K562 (cell line): ENCODE measurements at regions not wholly inside any gene's neighbourhood (a gene's known extent, or its start where the extent isn't known, plus 50 kb on each side); places are given as distances from the start of the nearest gene placed in this dataset.

Experiments used
- CHD4 ChIP-seq: fragments of 200-600 bp; sonication (generic); IDR thresholded peaks from 3 replicates; pipeline ENCODE4 v1.6.1; 2012; ENCODE audit warnings: low read depth, mild to moderate bottlenecking, mixed read lengths, low read length, inconsistent platforms; ENCODE audit not compliant: insufficient read depth, insufficient replicate concordance, poor library complexity, severe bottlenecking
- E2F3 ChIP-seq: fragments of 250-450 bp; sonication (Bioruptor Pico); IDR thresholded peaks from 2 replicates; pipeline ENCODE4 v1.4.0; 2020; ENCODE audit warnings: mild to moderate bottlenecking
- MEF2D ChIP-seq: conservative IDR thresholded peaks from 2 replicates; pipeline ENCODE4 v1.6.1; 2016; ENCODE audit warnings: low read depth, missing genetic modification characterization, missing compliant biosample characterization
- MTF1 ChIP-seq: fragments of 250-450 bp; sonication (Bioruptor Pico); IDR thresholded peaks from 2 replicates; pipeline ENCODE4 v1.9.0; 2021; ENCODE audit warnings: moderate library complexity, mild to moderate bottlenecking, inconsistent platforms, borderline replicate concordance
- NCOR1 ChIP-seq: fragments of 450-650 bp; IDR thresholded peaks from 2 replicates; pipeline ENCODE4 v1.6.1; 2016; ENCODE audit warnings: mild to moderate bottlenecking, moderate library complexity
- NR2C1 ChIP-seq, 2 experiments: fragments of 450-650 bp; IDR thresholded peaks; 2 replicates each; pipeline ENCODE4 v1.6.1; 2017; ENCODE audit warnings: mild to moderate bottlenecking in 2 of 2, antibody characterized with exemption in 1 of 2, inconsistent platforms in 1 of 2, missing compliant biosample characterization in 1 of 2, missing genetic modification characterization in 1 of 2
- PYGO2 ChIP-seq: fragments of 450-650 bp; IDR thresholded peaks from 2 replicates; pipeline ENCODE4 v1.6.1; 2016; ENCODE audit warnings: mild to moderate bottlenecking, missing genetic modification characterization, moderate library complexity, missing compliant biosample characterization
- SOX6 ChIP-seq: fragments of 450-650 bp; IDR thresholded peaks from 2 replicates; pipeline ENCODE4 v1.6.1; 2014; ENCODE audit warnings: mild to moderate bottlenecking
- STAT5B ChIP-seq: fragments of 250-450 bp; sonication (Bioruptor Pico); IDR thresholded peaks from 2 replicates; pipeline ENCODE4 v1.8.0; 2021; ENCODE audit warnings: mild to moderate bottlenecking, inconsistent platforms
- TCFL5 ChIP-seq: fragments of 250-450 bp; sonication (Bioruptor Pico); conservative IDR thresholded peaks from 2 replicates; pipeline ENCODE4 v1.6.1; 2021; ENCODE audit warnings: mild to moderate bottlenecking, moderate library complexity, matching md5 sums
- ZNF239 ChIP-seq: fragments of 250-450 bp; sonication (Bioruptor Pico); IDR thresholded peaks from 2 replicates; pipeline ENCODE4 v1.4.0; 2020; ENCODE audit warnings: mild to moderate bottlenecking
- ZNF57 ChIP-seq: fragments of 450-650 bp; formaldehyde crosslinking; IDR thresholded peaks from 2 replicates; pipeline ENCODE4 v1.4.0; 2020; ENCODE audit warnings: mild to moderate bottlenecking, moderate library complexity
- ZNF584 ChIP-seq: fragments of 200-800 bp; sonication (Bioruptor generic); IDR thresholded peaks from 2 replicates; pipeline ENCODE4 v1.6.1; 2016; ENCODE audit warnings: low read depth, mild to moderate bottlenecking, missing genetic modification characterization, missing compliant biosample characterization
- TF ChIP-seq, protein P1 (sequence below), 2 experiments: IDR thresholded peaks in 1 of 2; conservative IDR thresholded peaks in 1 of 2; 2 replicates each; pipeline ENCODE4 v1.6.1; 2016; ENCODE audit warnings: low read depth in 2 of 2, mild to moderate bottlenecking in 1 of 2, missing compliant biosample characterization in 1 of 2, missing genetic modification characterization in 1 of 2, moderate library complexity in 1 of 2
- TF ChIP-seq, protein P2 (sequence below): fragments of 450-650 bp; IDR thresholded peaks from 2 replicates; pipeline ENCODE4 v1.6.1; 2018; ENCODE audit not compliant: partially characterized antibody
- TF ChIP-seq, protein P3 (sequence below): fragments of 450-650 bp; formaldehyde crosslinking; IDR thresholded peaks from 2 replicates; pipeline ENCODE4 v1.4.0; 2020; ENCODE audit warnings: mild to moderate bottlenecking, moderate library complexity
- TF ChIP-seq, protein P4 (sequence below): fragments of 250-450 bp; sonication (Bioruptor Pico); IDR thresholded peaks from 2 replicates; pipeline ENCODE4 v1.5.0; 2020; ENCODE audit warnings: mild to moderate bottlenecking

DNA sequence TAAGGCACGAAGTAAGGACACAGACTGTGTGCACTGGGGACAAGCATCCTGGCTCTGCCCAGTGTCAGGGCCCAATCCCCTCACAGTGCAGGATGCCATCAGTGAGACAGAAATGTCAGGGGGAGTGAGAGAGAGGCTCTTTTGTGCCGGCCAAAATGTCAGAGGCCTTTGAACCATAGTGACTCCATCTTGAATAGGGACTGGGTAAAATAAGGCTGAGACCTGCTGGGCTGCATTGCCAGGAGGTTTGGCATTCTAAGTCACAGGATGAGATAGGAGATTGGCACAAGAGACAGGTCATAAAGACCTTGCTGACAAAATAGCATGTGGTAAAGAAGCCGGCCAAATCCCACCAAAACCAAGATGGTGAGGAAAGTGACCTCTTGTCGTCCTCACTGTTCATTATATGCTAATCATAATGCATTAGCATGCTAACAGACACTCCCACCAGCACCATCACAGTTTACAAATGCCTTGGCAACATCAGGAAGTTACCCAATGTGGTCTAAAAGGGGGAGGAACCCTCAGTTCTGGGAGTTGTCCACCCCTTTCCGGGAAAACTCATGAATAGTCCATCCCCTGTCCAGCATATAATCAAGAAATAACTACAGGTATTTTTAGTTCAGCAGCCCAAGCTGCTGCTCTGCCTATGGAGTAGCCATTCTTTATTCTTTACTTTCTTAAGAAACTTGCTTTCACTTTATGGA lies 337.4 kb downstream of the LPIN1 start (continued):
- peak; percentile 82; the same call in 1 of the 2 replicates for TF ChIP-seq ZNF584 (CRISPR knock-in tag)
- no peak for TF ChIP-seq CHD4
- TF ChIP-seq STAT5B (CRISPR knock-in tag), result peak; percentile 57; the same call in 1 of the 2 replicates
- peak; percentile 50; the same call in 1 of the 2 replicates for TF ChIP-seq SOX6
- TF ChIP-seq MTF1 (CRISPR knock-in tag), result peak; percentile 47; the same call in 1 of the 2 replicates
- TF ChIP-seq ZNF239, result peak; percentile 80
- TF ChIP-seq NCOR1, result no peak
- TF ChIP-seq, protein P1, sequence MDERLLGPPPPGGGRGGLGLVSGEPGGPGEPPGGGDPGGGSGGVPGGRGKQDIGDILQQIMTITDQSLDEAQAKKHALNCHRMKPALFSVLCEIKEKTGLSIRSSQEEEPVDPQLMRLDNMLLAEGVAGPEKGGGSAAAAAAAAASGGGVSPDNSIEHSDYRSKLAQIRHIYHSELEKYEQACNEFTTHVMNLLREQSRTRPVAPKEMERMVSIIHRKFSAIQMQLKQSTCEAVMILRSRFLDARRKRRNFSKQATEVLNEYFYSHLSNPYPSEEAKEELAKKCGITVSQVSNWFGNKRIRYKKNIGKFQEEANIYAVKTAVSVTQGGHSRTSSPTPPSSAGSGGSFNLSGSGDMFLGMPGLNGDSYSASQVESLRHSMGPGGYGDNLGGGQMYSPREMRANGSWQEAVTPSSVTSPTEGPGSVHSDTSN (CRISPR knock-in tag; IDR thresholded peaks at IDR 0.05; ENCODE audit: low read depth), result no peak
- TF ChIP-seq, protein P1 (tag; conservative IDR thresholded peaks at IDR 0.05; ENCODE audit: low read depth), result peak; percentile 54
- TF ChIP-seq TCFL5 (CRISPR knock-in tag), result peak; percentile 77
- TF ChIP-seq, protein P2, sequence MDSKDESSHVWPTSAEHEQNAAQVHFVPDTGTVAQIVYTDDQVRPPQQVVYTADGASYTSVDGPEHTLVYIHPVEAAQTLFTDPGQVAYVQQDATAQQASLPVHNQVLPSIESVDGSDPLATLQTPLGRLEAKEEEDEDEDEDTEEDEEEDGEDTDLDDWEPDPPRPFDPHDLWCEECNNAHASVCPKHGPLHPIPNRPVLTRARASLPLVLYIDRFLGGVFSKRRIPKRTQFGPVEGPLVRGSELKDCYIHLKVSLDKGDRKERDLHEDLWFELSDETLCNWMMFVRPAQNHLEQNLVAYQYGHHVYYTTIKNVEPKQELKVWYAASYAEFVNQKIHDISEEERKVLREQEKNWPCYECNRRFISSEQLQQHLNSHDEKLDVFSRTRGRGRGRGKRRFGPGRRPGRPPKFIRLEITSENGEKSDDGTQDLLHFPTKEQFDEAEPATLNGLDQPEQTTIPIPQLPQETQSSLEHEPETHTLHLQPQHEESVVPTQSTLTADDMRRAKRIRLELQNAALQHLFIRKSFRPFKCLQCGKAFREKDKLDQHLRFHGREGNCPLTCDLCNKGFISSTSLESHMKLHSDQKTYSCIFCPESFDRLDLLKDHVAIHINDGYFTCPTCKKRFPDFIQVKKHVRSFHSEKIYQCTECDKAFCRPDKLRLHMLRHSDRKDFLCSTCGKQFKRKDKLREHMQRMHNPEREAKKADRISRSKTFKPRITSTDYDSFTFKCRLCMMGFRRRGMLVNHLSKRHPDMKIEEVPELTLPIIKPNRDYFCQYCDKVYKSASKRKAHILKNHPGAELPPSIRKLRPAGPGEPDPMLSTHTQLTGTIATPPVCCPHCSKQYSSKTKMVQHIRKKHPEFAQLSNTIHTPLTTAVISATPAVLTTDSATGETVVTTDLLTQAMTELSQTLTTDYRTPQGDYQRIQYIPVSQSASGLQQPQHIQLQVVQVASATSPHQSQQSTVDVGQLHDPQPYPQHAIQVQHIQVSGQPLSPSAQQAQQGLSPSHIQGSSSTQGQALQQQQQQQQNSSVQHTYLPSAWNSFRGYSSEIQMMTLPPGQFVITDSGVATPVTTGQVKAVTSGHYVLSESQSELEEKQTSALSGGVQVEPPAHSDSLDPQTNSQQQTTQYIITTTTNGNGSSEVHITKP, result peak; percentile 45
- no peak for TF ChIP-seq NR2C1 (IDR thresholded peaks at IDR 0.05)
- peak; percentile 82 for TF ChIP-seq NR2C1 (tag; IDR thresholded peaks at IDR 0.05)
- TF ChIP-seq MEF2D (tag), result peak; percentile 93
- TF ChIP-seq ZNF57 (CRISPR knock-in tag), result peak; percentile 72; the same call in 1 of the 2 replicates
- TF ChIP-seq, protein P3, sequence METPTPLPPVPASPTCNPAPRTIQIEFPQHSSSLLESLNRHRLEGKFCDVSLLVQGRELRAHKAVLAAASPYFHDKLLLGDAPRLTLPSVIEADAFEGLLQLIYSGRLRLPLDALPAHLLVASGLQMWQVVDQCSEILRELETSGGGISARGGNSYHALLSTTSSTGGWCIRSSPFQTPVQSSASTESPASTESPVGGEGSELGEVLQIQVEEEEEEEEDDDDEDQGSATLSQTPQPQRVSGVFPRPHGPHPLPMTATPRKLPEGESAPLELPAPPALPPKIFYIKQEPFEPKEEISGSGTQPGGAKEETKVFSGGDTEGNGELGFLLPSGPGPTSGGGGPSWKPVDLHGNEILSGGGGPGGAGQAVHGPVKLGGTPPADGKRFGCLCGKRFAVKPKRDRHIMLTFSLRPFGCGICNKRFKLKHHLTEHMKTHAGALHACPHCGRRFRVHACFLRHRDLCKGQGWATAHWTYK (CRISPR knock-in tag), result peak; percentile 95
- TF ChIP-seq, protein P4, sequence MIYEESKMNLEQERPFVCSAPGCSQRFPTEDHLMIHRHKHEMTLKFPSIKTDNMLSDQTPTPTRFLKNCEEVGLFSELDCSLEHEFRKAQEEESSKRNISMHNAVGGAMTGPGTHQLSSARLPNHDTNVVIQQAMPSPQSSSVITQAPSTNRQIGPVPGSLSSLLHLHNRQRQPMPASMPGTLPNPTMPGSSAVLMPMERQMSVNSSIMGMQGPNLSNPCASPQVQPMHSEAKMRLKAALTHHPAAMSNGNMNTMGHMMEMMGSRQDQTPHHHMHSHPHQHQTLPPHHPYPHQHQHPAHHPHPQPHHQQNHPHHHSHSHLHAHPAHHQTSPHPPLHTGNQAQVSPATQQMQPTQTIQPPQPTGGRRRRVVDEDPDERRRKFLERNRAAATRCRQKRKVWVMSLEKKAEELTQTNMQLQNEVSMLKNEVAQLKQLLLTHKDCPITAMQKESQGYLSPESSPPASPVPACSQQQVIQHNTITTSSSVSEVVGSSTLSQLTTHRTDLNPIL (CRISPR knock-in tag), result 0 out of 2 replicates have a peak, but pooled peaks have one; percentile 86
- TF ChIP-seq PYGO2 (tag), result peak; percentile 82
- peak; percentile 88 for TF ChIP-seq E2F3
